ENCODE measurements at regions not wholly inside any gene's neighbourhood (a gene's known extent, or its start where the extent isn't known, plus 50 kb on each side); places are given as distances from the start of the nearest gene placed in this dataset.
"Not testable (repeated sequence)": the region's sequence is repeated elsewhere in the genome, so short reads cannot be mapped to it uniquely, and the experiment has no call there.

DNA sequence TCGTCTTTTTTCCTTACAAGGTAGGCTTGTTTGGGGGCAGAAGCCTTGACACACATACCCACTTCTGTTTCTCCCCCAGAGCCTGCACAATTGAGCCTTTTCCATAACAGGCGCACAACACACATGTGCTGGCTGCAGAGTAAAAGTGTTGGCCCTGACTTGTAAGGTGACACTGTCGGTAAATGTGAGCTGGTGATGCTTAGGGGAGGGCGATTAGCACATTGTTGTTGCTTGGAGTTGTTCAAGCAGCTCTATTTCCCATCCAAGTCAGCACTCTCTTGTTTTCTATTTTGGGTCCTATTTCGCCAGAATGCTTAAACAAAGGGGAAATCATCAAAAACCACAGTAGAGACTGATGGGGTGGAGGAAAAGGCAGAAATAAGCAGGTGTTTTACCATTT lies 51.9 kb upstream of the PTPRJ start:
- DNase-seq (ENCODE audit: low spot score) = no peak

DNA sequence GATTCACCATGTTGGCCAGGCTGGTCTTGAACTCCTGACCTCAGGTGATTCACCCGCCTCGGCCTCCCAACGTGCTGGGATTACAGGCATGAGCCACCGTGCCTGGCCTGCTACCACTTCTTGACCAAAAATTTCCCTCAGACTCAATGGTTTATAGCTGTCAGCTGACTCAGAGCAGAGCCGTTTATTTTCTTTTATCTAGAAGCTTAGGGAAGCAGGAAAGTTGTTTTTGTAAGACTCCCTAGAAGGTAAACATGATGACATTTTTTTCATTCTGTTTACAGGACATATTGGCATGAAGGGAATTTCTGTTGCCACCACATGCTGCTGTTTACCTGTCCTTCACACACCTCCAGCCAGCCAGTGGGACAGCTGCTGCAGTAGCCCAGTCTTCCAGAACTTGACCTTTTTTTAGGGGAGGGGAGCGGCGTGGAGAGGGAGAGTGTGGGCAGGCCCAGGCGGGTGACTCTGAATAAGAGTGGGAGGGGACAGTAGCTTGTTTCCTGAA lies 56.1 kb upstream of the PTPRJ start:
- DNase-seq (ENCODE audit: low spot score) = peak; percentile 57

DNA sequence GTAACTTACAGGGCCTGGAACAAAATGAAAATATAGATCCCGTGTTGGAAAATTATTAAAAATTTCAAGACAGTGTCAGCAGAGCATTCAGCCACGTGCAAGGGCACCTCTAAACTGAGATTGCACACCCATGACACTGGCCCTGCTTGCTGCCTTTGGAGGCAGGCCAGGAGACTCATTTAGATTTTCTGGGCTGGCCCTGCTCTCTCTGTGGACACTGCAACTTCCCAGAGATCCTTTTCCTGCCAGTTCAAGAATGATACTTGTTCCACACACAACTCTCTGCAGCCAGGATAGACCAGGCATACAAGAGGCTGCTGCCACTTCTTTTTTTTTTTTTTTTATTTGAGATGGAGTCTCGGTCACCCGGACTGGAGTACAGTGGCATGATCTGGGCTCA lies 56.7 kb upstream of the PTPRJ start:
- DNase-seq (ENCODE audit: low spot score) = peak; percentile 50

DNA sequence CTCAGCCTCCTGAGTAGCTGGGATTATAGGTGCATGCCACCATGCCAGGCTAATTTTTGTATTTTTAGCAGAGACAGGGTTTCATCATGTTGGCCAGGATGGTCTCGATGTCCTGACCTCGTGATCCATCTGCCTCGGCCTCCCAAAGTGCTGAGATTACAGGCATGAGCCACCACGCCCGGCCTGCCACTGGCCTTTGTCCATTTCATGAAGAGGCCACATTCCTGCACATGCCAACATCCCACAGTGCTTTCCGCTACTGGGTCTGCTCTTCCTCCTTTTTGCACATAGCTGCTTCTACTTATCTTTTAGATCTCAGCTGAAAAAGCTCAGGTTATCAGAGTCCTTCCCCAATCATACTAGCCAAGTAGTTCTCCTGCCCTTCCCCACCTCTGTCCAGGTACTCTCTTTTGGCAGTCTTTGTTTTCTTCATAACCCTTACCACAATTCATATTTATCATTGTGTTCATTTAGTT lies 59.2 kb upstream of the PTPRJ start:
- DNase-seq (ENCODE audit: low spot score) = not testable (repeated sequence)

DNA sequence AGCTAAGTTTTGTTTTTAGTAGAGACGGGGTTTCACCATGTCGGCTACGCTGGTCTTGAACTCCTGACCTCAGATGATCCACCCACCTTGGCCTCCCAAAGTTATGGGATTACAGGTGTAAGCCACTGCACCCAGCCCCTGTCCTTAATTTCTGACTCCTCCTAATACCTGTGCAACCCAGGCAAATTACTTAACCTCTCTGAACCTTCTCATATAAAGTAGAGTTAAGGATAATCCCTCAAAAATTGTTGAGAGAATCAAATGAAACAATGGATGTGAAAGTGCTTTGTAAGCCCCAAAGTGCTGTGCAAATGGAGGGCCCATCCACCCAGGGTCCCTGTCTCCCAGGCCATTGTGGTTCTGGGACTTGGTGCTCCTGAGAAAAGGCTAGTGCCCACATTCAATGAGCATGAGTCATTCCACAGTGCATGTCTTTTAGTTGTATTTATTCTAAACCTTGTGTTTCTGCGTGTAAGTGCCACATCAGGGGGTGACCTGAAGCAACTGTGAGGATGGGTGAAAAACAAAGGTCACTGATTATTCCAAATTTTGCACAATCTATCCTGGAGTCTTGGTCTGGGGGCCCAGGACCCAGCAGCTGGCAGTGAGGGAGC lies 61.4 kb upstream of the PTPRJ start:
- peak; percentile 40 for DNase-seq (ENCODE audit: low spot score)

DNA sequence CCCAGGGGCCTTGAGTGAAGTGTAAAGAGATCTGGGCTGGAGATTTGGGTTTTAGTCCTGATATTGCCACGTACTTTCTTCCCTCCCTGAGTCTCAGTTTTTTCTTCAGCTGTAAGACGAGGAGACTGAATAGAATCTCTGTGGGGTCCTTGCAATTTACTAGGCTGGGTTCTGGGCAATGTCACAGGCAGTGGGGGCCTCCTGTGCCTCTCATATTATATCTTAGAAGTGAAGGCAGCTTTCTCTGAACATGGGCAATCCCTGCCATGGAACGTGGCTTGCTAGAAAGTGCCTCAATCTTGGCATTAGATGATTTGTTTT lies 62.0 kb upstream of the PTPRJ start:
- no peak for DNase-seq (ENCODE audit: low spot score)

DNA sequence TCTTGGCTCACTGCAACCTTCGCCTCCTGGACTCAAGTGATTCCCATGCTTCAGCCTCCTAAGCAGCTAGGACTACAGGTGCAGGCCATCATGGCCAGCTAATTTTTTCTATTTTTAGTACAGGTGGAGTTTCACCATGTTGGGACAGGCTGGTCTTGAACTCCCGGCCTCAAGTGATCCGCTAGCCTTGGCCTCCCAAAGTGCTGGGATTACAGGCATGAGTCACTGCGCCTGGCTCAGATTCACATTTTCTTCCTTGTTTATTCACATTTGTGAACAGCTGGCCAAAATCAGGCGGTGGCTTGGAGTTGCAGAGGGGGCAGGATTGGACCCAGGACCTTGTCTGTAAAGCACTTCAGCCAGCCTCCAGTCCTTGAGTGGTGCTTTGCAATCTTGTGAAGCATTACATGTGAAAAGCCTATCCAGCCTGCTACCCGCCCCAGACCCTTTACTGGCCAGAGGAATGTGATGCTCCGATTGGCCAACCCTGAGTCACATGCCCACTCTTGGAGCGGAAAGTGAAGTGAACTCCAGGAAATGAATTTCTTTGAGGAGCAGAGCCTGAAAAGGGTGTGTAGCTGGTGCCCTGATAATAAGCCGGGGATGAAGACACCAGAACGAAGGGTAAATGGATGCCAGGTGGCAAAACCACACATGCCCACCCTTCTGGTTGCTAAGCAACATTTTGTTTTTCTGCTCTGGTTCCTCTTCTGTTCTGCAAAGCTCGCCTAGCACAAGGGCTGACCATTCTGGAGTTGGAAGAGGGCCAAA lies 62.6 kb upstream of the PTPRJ start:
- DNase-seq (ENCODE audit: low spot score) = peak; percentile 87

DNA sequence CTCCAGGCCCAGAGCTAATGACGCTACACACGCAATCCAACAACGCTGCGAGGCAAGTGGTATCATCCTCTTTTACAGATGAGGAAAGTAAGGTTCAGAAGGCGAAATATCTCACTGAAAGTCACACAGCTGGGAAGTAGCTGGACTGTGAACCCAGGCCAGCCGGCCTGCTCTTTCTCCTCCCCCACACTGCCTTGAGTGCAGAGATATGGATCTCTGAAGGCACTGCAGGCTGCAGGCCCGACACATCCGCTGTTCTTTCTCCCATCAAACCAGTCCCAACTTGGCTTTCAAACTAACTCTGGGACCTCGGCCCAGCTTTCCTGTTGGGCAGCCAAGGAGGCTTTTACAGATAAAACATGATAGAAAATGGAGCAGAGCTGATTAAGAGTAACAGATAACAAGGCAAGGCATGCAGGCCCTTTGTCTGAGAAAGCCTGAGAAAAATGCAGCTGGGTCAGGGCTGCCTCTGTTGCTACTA lies 64.0 kb upstream of the PTPRJ start:
- no peak for DNase-seq (ENCODE audit: low spot score)

DNA sequence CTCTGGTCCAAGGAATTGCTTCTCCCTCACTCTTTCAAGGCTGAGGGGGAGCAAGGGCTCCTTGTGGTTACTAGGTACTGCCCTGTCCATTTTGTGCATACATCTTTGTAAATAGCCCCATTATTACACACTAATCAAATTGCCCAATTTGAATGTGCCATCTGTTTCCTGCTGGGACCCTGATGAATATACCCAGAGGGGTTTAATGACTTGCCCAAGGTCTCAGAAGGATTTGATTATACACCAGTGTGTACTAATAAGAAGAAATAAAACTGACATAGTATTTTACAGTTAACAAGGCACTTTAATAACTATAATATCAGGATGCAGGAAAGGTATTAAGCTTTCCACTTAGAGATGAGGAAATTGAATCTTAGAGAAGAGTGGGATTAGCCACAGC lies 64.6 kb upstream of the PTPRJ start:
- no peak for DNase-seq (ENCODE audit: low spot score)

DNA sequence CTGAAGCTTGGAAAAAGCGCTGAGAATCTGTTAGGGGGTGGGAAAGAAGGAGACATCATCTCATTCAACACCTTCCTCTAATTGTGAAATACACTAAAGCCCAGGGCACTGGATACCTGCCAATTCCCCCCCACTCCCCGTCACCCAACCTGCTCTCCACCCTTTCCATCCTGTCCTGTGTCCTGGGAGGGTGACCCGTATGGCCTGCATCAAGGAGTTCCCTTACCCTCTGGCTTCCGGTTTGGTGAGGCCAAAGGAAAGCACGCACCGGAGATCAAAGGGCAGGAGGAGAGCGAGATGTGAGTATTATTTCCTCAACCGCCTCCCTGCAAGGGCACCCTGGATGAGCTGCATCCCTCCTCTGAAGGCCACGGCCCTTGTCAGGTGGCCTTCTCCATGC lies 65.0 kb upstream of the PTPRJ start:
- DNase-seq (ENCODE audit: low spot score) = no peak

DNA sequence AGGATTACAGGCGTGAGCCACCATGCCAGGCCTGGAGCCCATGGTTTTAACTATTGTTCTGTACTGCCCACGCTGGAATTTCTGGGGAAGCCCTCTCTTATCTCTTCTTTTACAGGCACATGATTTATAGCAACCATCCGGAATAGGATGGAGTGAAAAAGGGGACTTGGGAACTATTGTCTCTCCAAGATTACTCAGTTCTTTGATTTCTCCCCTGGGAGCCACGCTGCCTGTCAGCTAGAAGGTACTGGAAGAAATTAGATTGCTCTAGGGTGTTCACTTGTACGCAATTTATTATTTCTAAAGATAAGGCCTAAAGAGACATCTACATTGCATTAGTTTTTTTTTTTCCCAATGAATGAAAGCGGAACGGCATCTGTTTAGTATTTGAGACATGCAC lies 65.6 kb upstream of the PTPRJ start:
- DNase-seq (ENCODE audit: low spot score) = no peak

DNA sequence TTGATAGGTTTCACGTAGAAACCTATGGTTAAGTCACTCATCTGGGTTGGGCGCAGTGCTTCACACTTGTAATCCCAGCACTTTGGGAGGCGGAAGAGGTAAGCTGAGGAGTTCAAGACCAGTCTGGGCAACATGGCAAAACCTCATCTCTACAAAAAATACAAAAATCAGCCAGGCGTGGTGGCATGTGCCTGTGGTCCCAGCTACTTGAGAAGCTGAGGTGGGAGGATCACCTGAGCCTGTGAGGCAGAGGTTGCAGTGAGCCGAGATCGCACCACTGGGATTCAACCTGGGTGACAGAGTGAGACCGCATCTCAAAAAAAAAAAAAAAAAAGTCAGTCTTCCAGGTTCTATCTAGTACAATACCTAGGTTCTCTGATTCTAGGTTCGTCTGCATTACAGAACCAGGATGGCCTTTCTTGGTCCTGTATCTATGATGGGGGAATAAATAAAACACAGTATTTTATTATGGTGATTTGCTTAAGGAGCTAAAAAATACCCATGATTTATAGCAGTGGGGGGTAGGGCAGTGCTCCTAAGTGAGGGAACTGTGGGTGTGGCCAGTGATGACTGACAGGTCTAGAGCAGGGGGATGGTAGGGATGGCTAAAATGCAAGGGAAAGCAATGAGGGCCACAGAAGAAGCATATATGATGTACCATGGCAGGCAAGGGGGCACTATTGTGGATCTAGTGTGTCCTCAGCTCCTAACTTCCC lies 65.5 kb upstream of the NUP160 start:
- no peak for DNase-seq (ENCODE audit: low spot score)

DNA sequence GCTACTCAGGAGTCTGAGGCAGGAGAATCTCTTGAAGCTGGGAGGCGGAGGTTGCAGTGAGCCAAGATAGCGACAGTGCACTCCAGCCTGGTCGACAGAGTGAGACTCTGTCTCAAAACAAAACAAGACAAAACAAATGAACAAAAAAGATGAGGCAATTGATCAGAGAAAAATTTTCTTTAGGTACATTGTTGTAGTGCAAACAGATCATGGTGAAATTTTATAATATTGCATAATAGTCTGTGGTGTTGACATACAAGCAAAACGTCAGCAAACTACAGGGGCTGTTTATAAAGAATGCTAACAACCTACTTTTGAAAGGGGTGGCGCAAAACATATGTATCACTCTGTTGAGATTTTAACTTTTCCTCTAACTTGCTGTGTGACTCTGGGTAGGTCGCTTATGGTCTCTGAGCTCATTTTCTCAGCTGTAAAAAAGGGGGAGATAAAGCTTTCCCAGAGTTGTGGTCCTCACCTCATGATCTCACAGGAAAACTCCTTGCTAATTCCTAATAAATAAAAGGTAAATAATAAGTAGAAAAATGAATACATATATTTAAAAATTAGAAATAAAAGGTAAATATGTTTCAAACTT lies 64.8 kb upstream of the NUP160 start:
- no peak for DNase-seq (ENCODE audit: low spot score)

DNA sequence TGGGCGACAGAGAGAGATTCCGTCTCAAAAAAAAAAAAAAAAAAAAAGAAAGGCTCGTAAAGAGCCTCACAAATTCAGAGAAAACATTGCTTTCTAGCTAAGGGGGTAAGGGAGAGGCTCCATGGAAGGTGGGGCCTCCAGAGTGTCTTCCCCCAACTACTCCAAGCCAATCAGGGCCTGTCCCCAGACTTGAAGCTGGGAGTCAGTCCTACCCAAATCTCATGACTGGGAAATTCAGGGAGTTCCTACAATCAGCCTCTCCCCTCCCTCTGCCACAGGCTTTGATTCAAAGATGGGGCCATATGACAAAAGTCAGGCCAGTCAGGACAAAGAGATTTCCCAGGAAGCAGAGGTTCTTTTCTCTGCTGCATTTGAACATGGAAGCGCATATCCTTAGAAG lies 63.0 kb upstream of the NUP160 start:
- DNase-seq (ENCODE audit: low spot score) = no peak

DNA sequence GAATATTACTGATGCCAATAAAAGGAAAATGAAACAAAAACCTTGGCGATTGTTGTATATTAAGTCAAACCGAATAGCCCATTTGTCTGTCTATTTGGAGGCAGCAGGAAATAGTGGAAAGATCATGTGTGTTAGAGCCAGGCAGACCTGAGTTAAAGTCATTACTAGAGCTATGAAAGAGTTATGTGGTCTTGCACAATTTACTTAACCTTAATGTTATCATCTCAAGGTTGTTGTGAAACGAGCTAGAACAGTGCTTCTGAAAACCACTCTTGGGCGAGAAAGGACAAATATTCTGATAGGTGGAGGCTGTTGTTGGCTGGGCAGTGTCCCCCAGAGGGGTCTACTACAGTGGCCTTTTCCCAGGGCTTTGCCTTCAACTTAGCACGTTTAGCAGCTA lies 60.0 kb upstream of the NUP160 start:
- DNase-seq (ENCODE audit: low spot score) = no peak

DNA sequence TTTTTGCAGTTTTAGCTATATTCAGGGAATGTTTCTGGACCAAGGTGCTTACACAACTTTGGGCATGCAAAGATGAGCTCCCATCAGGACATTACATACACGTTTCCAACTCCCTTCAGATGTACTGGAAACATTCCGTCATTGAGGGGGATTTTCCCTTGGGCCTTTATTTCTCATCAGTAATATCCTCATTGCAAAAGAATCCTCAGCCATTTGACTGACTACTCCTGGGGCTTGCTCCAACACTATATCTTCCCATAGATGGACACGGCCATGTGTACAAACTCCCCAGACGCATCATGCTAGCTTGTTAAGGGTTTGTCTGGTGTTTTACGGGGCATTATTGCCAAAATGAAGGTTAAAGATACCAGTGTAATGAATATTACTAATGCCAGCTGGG lies 59.3 kb upstream of the NUP160 start:
- DNase-seq (ENCODE audit: low spot score) = no peak

DNA sequence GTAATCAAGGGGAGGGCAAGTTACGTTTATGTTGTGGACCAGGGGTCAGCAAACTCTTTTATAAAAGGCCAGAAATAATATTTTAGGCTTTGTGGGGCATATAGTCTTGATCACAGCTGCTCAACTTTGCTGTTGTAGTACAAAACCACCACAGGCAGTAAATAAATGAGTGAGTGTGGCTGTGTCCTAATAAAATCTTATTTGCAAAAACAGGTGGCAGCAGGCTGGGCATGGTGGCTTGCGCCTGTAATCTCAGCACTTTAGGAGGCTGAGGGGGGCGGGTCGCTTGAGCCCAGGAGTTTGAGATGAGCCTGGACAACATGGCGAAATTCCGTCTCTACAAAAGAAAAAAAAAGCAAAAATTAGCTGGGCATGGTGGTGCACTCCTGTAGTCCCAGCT lies 57.9 kb upstream of the NUP160 start:
- no peak for DNase-seq (ENCODE audit: low spot score)

DNA sequence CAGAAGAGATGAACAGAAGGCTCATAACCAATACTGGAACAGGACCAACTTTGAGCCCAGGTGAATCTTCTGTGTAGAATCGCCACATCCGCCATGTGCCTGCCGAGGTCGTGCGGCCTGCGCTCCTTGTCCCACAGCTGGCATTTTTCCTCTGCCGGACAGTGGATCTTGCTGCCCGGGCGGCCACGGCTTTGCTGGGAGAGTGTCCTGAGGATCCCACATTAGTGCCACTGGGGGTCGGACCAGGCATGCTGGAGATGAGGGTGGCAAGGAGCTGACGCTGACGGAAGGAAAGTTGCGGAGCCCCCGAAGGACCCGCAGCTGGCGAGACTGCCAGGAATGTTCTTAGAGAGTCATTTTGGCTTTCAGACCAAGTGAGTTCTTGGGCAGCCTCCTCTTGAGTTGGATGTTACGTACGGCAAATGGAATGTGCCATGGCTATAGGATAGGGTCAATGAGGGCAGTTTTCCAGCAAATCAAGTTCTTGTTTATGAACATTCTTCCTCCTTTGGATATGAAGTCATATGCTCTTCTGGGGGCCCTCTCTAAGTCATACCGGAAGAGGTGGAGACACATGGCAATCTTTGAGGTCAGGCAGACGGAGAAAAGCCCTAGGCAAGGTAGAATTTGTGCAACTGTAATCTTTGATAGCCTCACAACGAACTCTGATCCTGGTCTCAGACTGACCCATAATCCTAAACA lies 57.4 kb upstream of the NUP160 start:
- no peak for DNase-seq (ENCODE audit: low spot score)

DNA sequence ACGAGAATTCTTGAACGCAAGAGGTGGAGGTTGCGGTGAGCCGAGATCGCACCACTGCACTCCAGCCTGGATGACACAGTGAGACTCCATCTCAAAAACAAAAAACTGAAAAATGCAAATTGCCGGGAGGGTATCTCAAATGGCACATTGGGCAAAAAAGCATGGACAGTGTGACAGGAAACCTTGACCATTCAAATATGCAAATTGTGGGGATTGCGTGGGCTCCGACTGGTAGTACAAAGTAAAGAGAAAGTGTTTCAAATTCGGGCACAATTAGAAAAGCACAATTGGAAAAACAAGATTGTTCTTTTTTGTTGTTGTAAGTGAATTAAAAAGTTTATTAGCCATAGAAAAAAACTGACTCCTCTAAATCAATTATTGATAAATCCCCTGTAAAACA lies 56.7 kb upstream of the NUP160 start:
- no peak for DNase-seq (ENCODE audit: low spot score)

DNA sequence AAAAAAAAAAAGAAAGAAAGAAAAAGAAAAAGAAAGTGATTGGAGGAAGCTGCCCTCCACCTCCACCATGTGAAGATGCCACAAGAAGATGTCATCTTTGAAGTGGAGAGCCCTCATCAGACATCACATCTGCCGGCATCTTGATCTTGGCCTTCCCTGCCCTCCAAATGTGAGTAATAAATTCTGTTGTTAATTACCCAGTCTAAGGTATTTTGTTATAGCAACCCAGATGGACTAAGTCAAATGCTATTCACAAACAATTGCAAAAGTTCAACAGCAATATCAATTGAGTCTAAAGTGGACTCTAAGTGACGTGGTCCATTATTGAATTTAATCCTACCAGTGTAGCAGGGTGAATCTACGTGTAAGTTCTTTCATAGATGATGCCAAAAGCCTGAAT lies 55.9 kb upstream of the NUP160 start:
- DNase-seq (ENCODE audit: low spot score) = no peak

DNA sequence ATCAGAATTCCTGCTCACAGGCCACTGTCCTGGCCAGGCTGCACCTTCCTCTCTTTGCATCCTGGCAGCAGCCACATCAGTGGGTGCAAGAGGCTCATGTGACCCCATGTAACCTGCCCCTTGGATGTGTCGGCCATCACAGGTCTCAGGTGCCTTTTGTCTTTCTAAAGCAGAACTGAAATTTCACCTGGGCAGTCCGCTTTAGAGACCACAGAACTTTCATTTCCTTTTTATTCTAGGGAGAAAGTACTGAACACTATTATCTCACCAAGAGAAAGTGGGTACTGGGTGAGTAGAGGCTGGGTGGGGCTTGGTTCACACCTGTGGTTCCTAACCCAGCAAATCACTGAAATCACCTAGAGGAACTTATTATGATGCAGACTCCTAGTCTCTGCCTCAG lies 51.7 kb upstream of the NUP160 start:
- no peak for DNase-seq (ENCODE audit: low spot score)
